GM18508 (cell line): ENCODE measurements at regions not wholly inside any gene's neighbourhood (a gene's known extent, or its start where the extent isn't known, plus 50 kb on each side); places are given as distances from the start of the nearest gene placed in this dataset.
"Not testable (repeated sequence)": the region's sequence is repeated elsewhere in the genome, so short reads cannot be mapped to it uniquely, and the experiment has no call there.

ENCODE experiments used
- ATAC-seq: cut with Tn5 transposase; IDR thresholded peaks from one replicate; pipeline ENCODE4 v1.9.1; 2021; ENCODE audit warnings: moderate number of reproducible peaks; ENCODE audit not compliant: insufficient read depth, unreplicated experiment

GRCh38 chr13:22748866-22749577 lies 431.8 kb upstream of the SGCG start:
- no peak for ATAC-seq

- ATAC-seq: no peak
Measured at GRCh38 chr13:22749626-22750025, 431.2 kb upstream of the SGCG start.

- no peak for ATAC-seq
Measured at GRCh38 chr13:22757530-22758120, 423.2 kb upstream of the SGCG start.

GRCh38 chr13:22758245-22758644 lies 422.5 kb upstream of the SGCG start:
- no peak for ATAC-seq

GRCh38 chr13:22761709-22762108 lies 419.1 kb upstream of the SGCG start:
- ATAC-seq: no peak

GRCh38 chr13:22765547-22765946 lies 415.2 kb upstream of the SGCG start:
- ATAC-seq: no peak

GRCh38 chr13:22770891-22771290 lies 409.9 kb upstream of the SGCG start:
- ATAC-seq: no peak

GRCh38 chr13:22773465-22773864 lies 407.3 kb upstream of the SGCG start:
- ATAC-seq: no peak

GRCh38 chr13:22776394-22777186 lies 404.2 kb upstream of the SGCG start:
- ATAC-seq: no peak

- no peak for ATAC-seq
Measured at GRCh38 chr13:22777207-22777606, 403.6 kb upstream of the SGCG start.

GRCh38 chr13:22789027-22789593 lies 391.7 kb upstream of the SGCG start:
- no peak for ATAC-seq

- ATAC-seq: no peak
Measured at GRCh38 chr13:22789916-22790315, 390.9 kb upstream of the SGCG start.

GRCh38 chr13:22793598-22794134 lies 387.1 kb upstream of the SGCG start:
- no peak for ATAC-seq

GRCh38 chr13:22800526-22801401 lies 380.0 kb upstream of the SGCG start:
- no peak for ATAC-seq

- ATAC-seq: no peak
Measured at GRCh38 chr13:22801402-22802003, 379.3 kb upstream of the SGCG start.

GRCh38 chr13:22812793-22813192 lies 368.0 kb upstream of the SGCG start:
- ATAC-seq: no peak

GRCh38 chr13:22813531-22814377 lies 367.0 kb upstream of the SGCG start:
- not testable (repeated sequence) for ATAC-seq

- ATAC-seq: not testable (repeated sequence)
Measured at GRCh38 chr13:22814433-22814832, 366.3 kb upstream of the SGCG start.

- ATAC-seq: no peak
Measured at GRCh38 chr13:22821589-22821988, 359.2 kb upstream of the SGCG start.
